Esophagus squamous epithelium (tissue), 4 donors: ENCODE measurements at regions not wholly inside any gene's neighbourhood (a gene's known extent, or its start where the extent isn't known, plus 50 kb on each side); places are given as distances from the start of the nearest gene placed in this dataset.

Experiments used
- CTCF ChIP-seq, 6 experiments: fragments of 450-650 bp in 4 of 6; fragments of 200-600 bp in 2 of 6; sonication (generic) in 2 of 6; IDR thresholded peaks; one replicate each; pipeline ENCODE4 v1.5.1; 2016 to 2019; ENCODE audit warnings: antibody characterized with exemption in 6 of 6, mild to moderate bottlenecking in 4 of 6, moderate library complexity in 4 of 6
- POLR2A ChIP-seq, 4 donors: fragments of 450-650 bp; IDR thresholded peaks; one replicate each; pipeline ENCODE4 v1.6.1; 2017; ENCODE audit warnings: antibody characterized with exemption in 4 of 4, mild to moderate bottlenecking in 4 of 4, moderate library complexity in 3 of 4

GRCh38 chr2:239821694-239822075, 203.5 kb downstream of the NDUFA10 start:
- TF ChIP-seq CTCF (IDR thresholded peaks at IDR 0.05) (no peak), POLR2A (IDR thresholded peaks at IDR 0.05) (no peak)
